Loucy (cell line): ENCODE measurements at regions not wholly inside any gene's neighbourhood (a gene's known extent, or its start where the extent isn't known, plus 50 kb on each side); places are given as distances from the start of the nearest gene placed in this dataset.

ENCODE experiments used
- H2AFZ ChIP-seq: fragments of 200-600 bp; sonication (generic); 2 replicates; pipeline ENCODE4 v1.6.0; 2016; ENCODE audit warnings: antibody characterized with exemption, mild to moderate bottlenecking, low read length, moderate library complexity
- H3F3A ChIP-seq: fragments of 200-600 bp; 2 replicates; pipeline ENCODE4 v1.6.0; 2016; ENCODE audit warnings: antibody characterized with exemption, low read depth, mild to moderate bottlenecking
- H3K27me3 ChIP-seq: fragments of 200-600 bp; sonication (generic); 2 replicates; pipeline ENCODE4 v1.6.1; 2014; ENCODE audit warnings: low read length, mild to moderate bottlenecking; ENCODE audit not compliant: insufficient read depth, poor library complexity, severe bottlenecking
- H3K36me3 ChIP-seq: fragments of 200-600 bp; sonication (generic); 2 replicates; pipeline ENCODE4 v1.6.1; 2016; ENCODE audit warnings: low read length; ENCODE audit not compliant: insufficient read depth
- H3K4me1 ChIP-seq: fragments of 200-600 bp; sonication (generic); 2 replicates; pipeline ENCODE4 v1.5.1; 2014; ENCODE audit warnings: low read length, mild to moderate bottlenecking; ENCODE audit not compliant: insufficient read depth, poor library complexity, severe bottlenecking
- H3K4me2 ChIP-seq: fragments of 200-600 bp; sonication (generic); 2 replicates; pipeline ENCODE4 v1.6.0; 2014; ENCODE audit warnings: antibody characterized with exemption, low read length, low read depth, mild to moderate bottlenecking; ENCODE audit not compliant: poor library complexity, severe bottlenecking
- H3K4me3 ChIP-seq: fragments of 200-600 bp; sonication (generic); 2 replicates; pipeline ENCODE4 v1.5.1; 2014; ENCODE audit warnings: low read length, mild to moderate bottlenecking, mixed read lengths; ENCODE audit not compliant: poor library complexity, severe bottlenecking
- H3K79me2 ChIP-seq: fragments of 200-600 bp; sonication (generic); 2 replicates; pipeline ENCODE4 v1.6.1; 2014; ENCODE audit warnings: low read length; ENCODE audit not compliant: insufficient read depth
- H3K9ac ChIP-seq: fragments of 200-600 bp; sonication (generic); 2 replicates; pipeline ENCODE4 v1.6.0; 2014; ENCODE audit warnings: mild to moderate bottlenecking, low read depth, low read length, moderate library complexity; ENCODE audit not compliant: poor library complexity, severe bottlenecking
- H3K9me2 ChIP-seq: fragments of 200-600 bp; sonication (generic); replicated peaks from 2 replicates; pipeline ENCODE4 v1.6.1; 2016; ENCODE audit warnings: low read depth, low read length, mixed read lengths
- H3K9me3 ChIP-seq: fragments of 200-600 bp; sonication (generic); 2 replicates; pipeline ENCODE4 v1.6.1; 2014; ENCODE audit warnings: mild to moderate bottlenecking, antibody characterized with exemption, low read length, low read depth; ENCODE audit not compliant: insufficient read depth
- H4K20me1 ChIP-seq: fragments of 200-600 bp; sonication (generic); 2 replicates; pipeline ENCODE4 v1.6.0; 2014; ENCODE audit warnings: antibody characterized with exemption, low read length, mild to moderate bottlenecking; ENCODE audit not compliant: insufficient read depth, poor library complexity, severe bottlenecking
- CTCF ChIP-seq: fragments of 200-600 bp; sonication (generic); conservative IDR thresholded peaks from 2 replicates; pipeline ENCODE4 v1.5.1; 2014; ENCODE audit warnings: mild to moderate bottlenecking, antibody characterized with exemption, low read length
- EZH2phosphoT487 ChIP-seq: fragments of 200-600 bp; IDR thresholded peaks from 2 replicates; pipeline ENCODE4 v1.6.1; 2018; ENCODE audit warnings: antibody characterized with exemption, mild to moderate bottlenecking, moderate library complexity, borderline replicate concordance

- Histone ChIP-seq H3K9me3 (no peaks in the 10 kb centered on the region), H3K79me2 (no peaks in the 10 kb centered on the region), H2AFZ (no peak overlapping the region), H3K27me3 (no peaks in the 10 kb centered on the region), H3F3A (no peaks in the 10 kb centered on the region), H3K4me3 (no peak overlapping the region), H3K9me2 (no peaks in the 10 kb centered on the region), H3K4me2 (no peak overlapping the region), H3K9ac (no peak overlapping the region), H3K36me3 (no peaks in the 10 kb centered on the region), H4K20me1 (no peaks in the 10 kb centered on the region), H3K4me1 (no peaks in the 10 kb centered on the region)
- TF ChIP-seq EZH2phosphoT487, result no peak
- no peak for TF ChIP-seq CTCF
Measured at GRCh38 chr12:87846045-87846444, 183.2 kb downstream of the C12orf50 start.

- Histone ChIP-seq H3K36me3 (no peaks in the 10 kb centered on the region), H3K4me2 (no peak overlapping the region), H3K4me1 (no peaks in the 10 kb centered on the region), H3K4me3 (no peak overlapping the region), H4K20me1 (no peaks in the 10 kb centered on the region), H2AFZ (no peak overlapping the region), H3K9me2 (no peaks in the 10 kb centered on the region), H3K79me2 (no peaks in the 10 kb centered on the region), H3K9ac (no peak overlapping the region), H3K9me3 (no peaks in the 10 kb centered on the region), H3K27me3 (no peaks in the 10 kb centered on the region), H3F3A (no peaks in the 10 kb centered on the region)
- TF ChIP-seq CTCF (no peak), EZH2phosphoT487 (no peak)
Measured at GRCh38 chr12:87841935-87842334, 187.3 kb downstream of the C12orf50 start.

GRCh38 chr12:87836190-87836589, 193.0 kb downstream of the C12orf50 start:
- TF ChIP-seq CTCF (no peak), EZH2phosphoT487 (no peak)
- Histone ChIP-seq H3K9me3 (no peaks in the 10 kb centered on the region), H4K20me1 (no peaks in the 10 kb centered on the region), H3K9ac (no peak overlapping the region), H3K4me2 (no peak overlapping the region), H3K79me2 (no peaks in the 10 kb centered on the region), H3K4me1 (no peaks in the 10 kb centered on the region), H3K27me3 (no peaks in the 10 kb centered on the region), H3F3A (no peaks in the 10 kb centered on the region), H3K4me3 (no peak overlapping the region), H3K9me2 (no peaks in the 10 kb centered on the region), H3K36me3 (no peaks in the 10 kb centered on the region), H2AFZ (no peak overlapping the region)
